HepG2 (cell line): ENCODE measurements at regions not wholly inside any gene's neighbourhood (a gene's known extent, or its start where the extent isn't known, plus 50 kb on each side); places are given as distances from the start of the nearest gene placed in this dataset.

ENCODE experiments used
- ATAC-seq: fragments of 200-7000 bp; cut with Tn5 transposase; 3 replicates; pipeline ENCODE4 v1.9.1; 2020; ENCODE audit warnings: mild to moderate bottlenecking, moderate library complexity
- BruUV-seq: library from RNA; stranded (reverse); fragments of 400-500 nt; replicated peaks from 2 replicates; lab custom pipeline; 2021; lab: Mats Ljungman, UMichigan
- CTCF ChIA-PET: fragments of 300-600 bp; formaldehyde crosslinking; extraction: SDS; loops from one replicate; lab custom pipeline; 2021; ENCODE audit warnings: low total read pairs, inconsistent platforms, low intra/inter-chr PET ratio; lab: Yijun Ruan, JAX
- POLR2A ChIA-PET: fragments of 350-600 bp; sonication (Branson Sonifier 250); formaldehyde crosslinking; loops from one replicate; lab custom pipeline; 2020; ENCODE audit warnings: antibody characterized with exemption, inconsistent platforms; lab: Yijun Ruan, JAX
- DNase-seq: peaks from one replicate; pipeline ENCODE4 v3.0.0-alpha.2; 2015; ENCODE audit warnings: low spot score
- FAIRE-seq: peaks from 3 replicates; lab custom pipeline; 2011; peaks lifted over from hg19 to GRCh38; lab: Jason Lieb, UNC
- H2AFZ ChIP-seq: one replicate; pipeline ENCODE4 v1.6.1; 2011; ENCODE audit warnings: low read length, inconsistent platforms
- H3K27ac ChIP-seq: fragments of 300-600 bp; 3 replicates; pipeline ENCODE4 v1.8.0; 2011; ENCODE audit warnings: mixed run types, mild to moderate bottlenecking, mixed read lengths, low read length, inconsistent platforms; ENCODE audit not compliant: insufficient read depth; ENCODE audit errors: extremely low read length
- H3K27me3 ChIP-seq, 2 experiments: fragments of 200-600 bp in 1 of 2; 2 replicates in 1 of 2; 3 replicates in 1 of 2; pipeline versions ENCODE4 v1.6.0 to v1.8.0; 2011; ENCODE audit warnings: low read length in 2 of 2, mild to moderate bottlenecking in 2 of 2, moderate library complexity in 2 of 2, inconsistent platforms in 1 of 2; ENCODE audit not compliant: insufficient read depth in 2 of 2, control insufficient read depth in 1 of 2
- H3K36me3 ChIP-seq, 2 experiments: fragments of 200-600 bp in 1 of 2; replicated peaks in 1 of 2; 2 replicates in 1 of 2; 3 replicates in 1 of 2; pipeline versions ENCODE4 v1.5.1 to v1.8.0; 2011; ENCODE audit warnings: low read length in 2 of 2, inconsistent platforms in 1 of 2; ENCODE audit not compliant: insufficient read depth in 2 of 2, control insufficient read depth in 1 of 2
- H3K4me1 ChIP-seq: 2 replicates; pipeline ENCODE4 v1.5.1; 2012; ENCODE audit warnings: low read length, inconsistent platforms; ENCODE audit not compliant: insufficient read depth
- H3K4me2 ChIP-seq: 2 replicates; pipeline ENCODE4 v1.6.0; 2011; ENCODE audit warnings: low read depth, low read length, inconsistent platforms
- H3K4me3 ChIP-seq, 3 experiments: fragments of 200-600 bp in 1 of 3; sonication (generic), shearing (Covaris generic) in 1 of 3; replicated peaks in 1 of 3; 2 replicates each; pipeline ENCODE4 v1.5.1; 2011 to 2016; ENCODE audit warnings: low read length in 3 of 3, inconsistent platforms in 2 of 3, low read depth in 2 of 3, mild to moderate bottlenecking in 2 of 3, control low read depth in 1 of 3, mixed read lengths in 1 of 3; ENCODE audit not compliant: insufficient read depth in 1 of 3
- H3K79me2 ChIP-seq: one replicate; pipeline ENCODE4 v1.6.1; 2011; ENCODE audit warnings: low read length, inconsistent platforms; ENCODE audit not compliant: insufficient read depth
- H3K9ac ChIP-seq: 2 replicates; pipeline ENCODE4 v1.6.0; 2011; ENCODE audit warnings: mild to moderate bottlenecking, low read depth, low read length, inconsistent platforms; ENCODE audit not compliant: insufficient read depth
- H3K9me3 ChIP-seq: 2 replicates; pipeline ENCODE4 v1.5.1; 2012; ENCODE audit warnings: mild to moderate bottlenecking, low read length
- H4K20me1 ChIP-seq: 2 replicates; pipeline ENCODE4 v1.6.0; 2011; ENCODE audit warnings: inconsistent platforms, mild to moderate bottlenecking, low read length, moderate library complexity; ENCODE audit not compliant: insufficient read depth
- HMGA1 ChIP-seq: sonication (generic); formaldehyde crosslinking; conservative IDR thresholded peaks from 2 replicates; pipeline ENCODE4 v1.4.0; 2020; ENCODE audit warnings: missing genetic modification reagents
- MAFK ChIP-seq, 2 experiments: IDR thresholded peaks in 1 of 2; conservative IDR thresholded peaks in 1 of 2; 2 replicates each; pipeline ENCODE4 v1.6.1; 2011; ENCODE audit warnings: improper control_type of control experiment in 2 of 2, low read length in 2 of 2
- MLLT10 ChIP-seq: sonication (generic); formaldehyde crosslinking; IDR thresholded peaks from 2 replicates; pipeline ENCODE4 v1.4.0; 2020; ENCODE audit warnings: missing genetic modification reagents
- NFKBIZ ChIP-seq: IDR thresholded peaks from 2 replicates; pipeline ENCODE4 v1.6.1; 2018; ENCODE audit warnings: missing genetic modification reagents, missing compliant biosample characterization
- SMARCC2 ChIP-seq: fragments of 450-650 bp; IDR thresholded peaks from 2 replicates; pipeline ENCODE4 v1.6.1; 2017; ENCODE audit warnings: antibody characterized with exemption, mild to moderate bottlenecking
- SP2 ChIP-seq: sonication (generic); formaldehyde crosslinking; IDR thresholded peaks from 2 replicates; pipeline ENCODE4 v1.5.1; 2020; ENCODE audit warnings: mild to moderate bottlenecking, missing genetic modification reagents
- SRSF1 ChIP-seq: fragments of 200-400 bp; formaldehyde crosslinking; optimal IDR thresholded peaks from 2 replicates; pipeline ENCODE3; 2017; ENCODE audit warnings: mild to moderate bottlenecking, low read depth, low read length, moderate library complexity
- XRCC5 ChIP-seq: fragments of 200-400 bp; formaldehyde crosslinking; optimal IDR thresholded peaks from 2 replicates; pipeline ENCODE3; 2017; ENCODE audit warnings: mild to moderate bottlenecking, low read length
- ZBTB39 ChIP-seq: sonication (generic); formaldehyde crosslinking; IDR thresholded peaks from 2 replicates; pipeline ENCODE4 v1.5.0; 2020; ENCODE audit warnings: missing genetic modification reagents
- ZNF296 ChIP-seq: sonication (generic); formaldehyde crosslinking; conservative IDR thresholded peaks from 2 replicates; pipeline ENCODE4 v1.5.0; 2020; ENCODE audit warnings: mild to moderate bottlenecking, missing genetic modification reagents
- ZNF430 ChIP-seq: sonication (generic); formaldehyde crosslinking; IDR thresholded peaks from 2 replicates; pipeline ENCODE4 v1.9.0; 2021; ENCODE audit warnings: mild to moderate bottlenecking, missing genetic modification reagents
- ZNF451 ChIP-seq: sonication (generic); formaldehyde crosslinking; IDR thresholded peaks from 2 replicates; pipeline ENCODE4 v1.5.0; 2020; ENCODE audit warnings: mild to moderate bottlenecking, missing genetic modification reagents
- ZNF460 ChIP-seq: sonication (generic); formaldehyde crosslinking; IDR thresholded peaks from 2 replicates; pipeline ENCODE4 v1.5.1; 2020; ENCODE audit warnings: missing genetic modification reagents, mild to moderate bottlenecking, borderline replicate concordance
- ZNF747 ChIP-seq: sonication (generic); formaldehyde crosslinking; IDR thresholded peaks from 2 replicates; pipeline ENCODE4 v1.8.1; 2023; ENCODE audit warnings: missing genetic modification reagents, mild to moderate bottlenecking, borderline replicate concordance
- ZNF841 ChIP-seq: sonication (generic); formaldehyde crosslinking; IDR thresholded peaks from 2 replicates; pipeline ENCODE4 v1.8.1; 2023; ENCODE audit warnings: missing genetic modification reagents, borderline replicate concordance
- WGBS: methylation state at CpG from one replicate; pipeline ENCODE4 v1.1.6; 2017; ENCODE audit warnings: low lambda C conversion rate; 5-methylcytosine and 5-hydroxymethylcytosine counted together
- in situ Hi-C: cut with HindIII; loops from 2 replicates; pipeline ENCODE4 v1.10.0; 2017; ENCODE audit warnings: low pct_unique_long_range_greater_than_20kb; ENCODE audit not compliant: extremely low pct_ligation_motif_present
- intact Hi-C: fragments of 100-400 bp; cut with micrococcal nuclease; formaldehyde crosslinking; loops from one replicate; pipeline ENCODE4 v1.10.0; 2022; ENCODE audit not compliant: unreplicated experiment
- TF ChIP-seq, protein P1 (sequence below): sonication (generic); formaldehyde crosslinking; IDR thresholded peaks from 2 replicates; pipeline ENCODE4; 2020; ENCODE audit warnings: missing genetic modification reagents, mild to moderate bottlenecking, borderline replicate concordance

DNA sequence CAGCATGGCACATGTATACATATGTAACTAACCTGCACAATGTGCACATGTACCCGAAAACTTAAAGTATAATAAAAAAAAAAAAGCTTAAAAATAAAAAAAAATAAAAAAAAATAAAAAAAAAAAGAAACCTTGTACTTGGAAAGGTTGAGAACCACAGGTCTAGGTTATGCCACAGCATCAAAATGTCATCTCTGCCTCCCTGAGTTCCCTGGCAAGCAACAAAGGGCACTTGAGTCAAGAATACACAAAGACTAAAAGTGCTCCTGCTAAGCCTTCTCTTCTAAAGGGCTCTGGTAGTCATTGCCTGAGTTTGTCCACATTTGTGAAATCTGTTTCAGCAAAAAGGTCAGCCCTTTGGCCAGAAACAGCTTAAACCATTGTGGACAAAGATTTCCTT lies 395.8 kb upstream of the CCDC54 start:
- DNase-seq = no peak
- Histone ChIP-seq H3K9me3 (no peaks in the 10 kb centered on the region), H3K4me3 (no peak overlapping the region), H3K27ac (no peak overlapping the region), H3K36me3 (no peaks in the 10 kb centered on the region), H3K79me2 (no peaks in the 10 kb centered on the region), H2AFZ (no peak overlapping the region), H3K4me1 (no peaks in the 10 kb centered on the region), H3K4me2 (no peak overlapping the region), H4K20me1 (no peaks in the 10 kb centered on the region), H3K9ac (no peak overlapping the region), H3K27me3 (no peaks in the 10 kb centered on the region)
- BruUV-seq = no TSS peak
- TF ChIP-seq MAFK (conservative IDR thresholded peaks at IDR 0.05 in 1 of 2, IDR thresholded peaks at IDR 0.05 in 1 of 2; ENCODE audit: low read length in 2 of 2) = peak; percentile 14 to 54; a peak in 2 of 4 replicates
- no peak for TF ChIP-seq ZBTB39 (CRISPR knock-in tag)
- ATAC-seq = no peak
- CTCF ChIA-PET = no interaction called here
- no peak for FAIRE-seq
- in situ Hi-C loops = no loop called here
- 4% methylated on average over 1 of the region's 1 CpG for WGBS
- intact Hi-C loops = no loop called here
- POLR2A ChIA-PET = no interaction called here

- Histone ChIP-seq H3K4me1 (no peaks in the 10 kb centered on the region), H2AFZ (no peak overlapping the region), H3K27me3 (no peaks in the 10 kb centered on the region; a peak in 1 of 5 replicates), H3K36me3 (no peaks in the 10 kb centered on the region), H4K20me1 (no peaks in the 10 kb centered on the region), H3K79me2 (no peaks in the 10 kb centered on the region), H3K9me3 (peaks cover 10% of the 10 kb centered on the region), H3K9ac (no peak overlapping the region), H3K4me3 (no peak overlapping the region), H3K27ac (no peak overlapping the region), H3K4me2 (no peak overlapping the region)
- DNase-seq (no peak), FAIRE-seq (no peak), ATAC-seq (no peak)
- intact Hi-C loops (no loop called here), in situ Hi-C loops (no loop called here)
- WGBS = 11% methylated on average over 2 of the region's 2 CpGs
- BruUV-seq = no TSS peak
- POLR2A ChIA-PET = no interaction called here
- CTCF ChIA-PET = no interaction called here
- TF ChIP-seq ZNF460 (CRISPR knock-in tag) = no peak
- no peak for TF ChIP-seq NFKBIZ (CRISPR knock-in tag)
- no peak for TF ChIP-seq ZNF841 (CRISPR knock-in tag)
- TF ChIP-seq ZNF451 = no peak
- TF ChIP-seq, protein P1, sequence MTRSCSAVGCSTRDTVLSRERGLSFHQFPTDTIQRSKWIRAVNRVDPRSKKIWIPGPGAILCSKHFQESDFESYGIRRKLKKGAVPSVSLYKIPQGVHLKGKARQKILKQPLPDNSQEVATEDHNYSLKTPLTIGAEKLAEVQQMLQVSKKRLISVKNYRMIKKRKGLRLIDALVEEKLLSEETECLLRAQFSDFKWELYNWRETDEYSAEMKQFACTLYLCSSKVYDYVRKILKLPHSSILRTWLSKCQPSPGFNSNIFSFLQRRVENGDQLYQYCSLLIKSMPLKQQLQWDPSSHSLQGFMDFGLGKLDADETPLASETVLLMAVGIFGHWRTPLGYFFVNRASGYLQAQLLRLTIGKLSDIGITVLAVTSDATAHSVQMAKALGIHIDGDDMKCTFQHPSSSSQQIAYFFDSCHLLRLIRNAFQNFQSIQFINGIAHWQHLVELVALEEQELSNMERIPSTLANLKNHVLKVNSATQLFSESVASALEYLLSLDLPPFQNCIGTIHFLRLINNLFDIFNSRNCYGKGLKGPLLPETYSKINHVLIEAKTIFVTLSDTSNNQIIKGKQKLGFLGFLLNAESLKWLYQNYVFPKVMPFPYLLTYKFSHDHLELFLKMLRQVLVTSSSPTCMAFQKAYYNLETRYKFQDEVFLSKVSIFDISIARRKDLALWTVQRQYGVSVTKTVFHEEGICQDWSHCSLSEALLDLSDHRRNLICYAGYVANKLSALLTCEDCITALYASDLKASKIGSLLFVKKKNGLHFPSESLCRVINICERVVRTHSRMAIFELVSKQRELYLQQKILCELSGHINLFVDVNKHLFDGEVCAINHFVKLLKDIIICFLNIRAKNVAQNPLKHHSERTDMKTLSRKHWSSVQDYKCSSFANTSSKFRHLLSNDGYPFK = no peak
- no peak for TF ChIP-seq ZNF430 (CRISPR knock-in tag)
- TF ChIP-seq XRCC5 = no peak
- TF ChIP-seq ZNF747 = no peak
- no peak for TF ChIP-seq ZNF296
- no peak for TF ChIP-seq HMGA1 (CRISPR knock-in tag)
- TF ChIP-seq SMARCC2 = no peak
- no peak for TF ChIP-seq SRSF1
- no peak for TF ChIP-seq SP2 (CRISPR knock-in tag)
- TF ChIP-seq MLLT10 (CRISPR knock-in tag) = no peak
Observed at GRCh38 chr3:106985721-106986120, 391.5 kb upstream of the CCDC54 start.
